Tibial nerve (tissue), 4 donors: ENCODE measurements at regions not wholly inside any gene's neighbourhood (a gene's known extent, or its start where the extent isn't known, plus 50 kb on each side); places are given as distances from the start of the nearest gene placed in this dataset.
A peak's percentile ranks its signal among the peaks of the same experiment; 100 is the strongest.

Experiments
- DNase-seq, 2 donors: peaks; one replicate each; pipeline ENCODE4 v3.0.0-alpha.2; 2019; ENCODE audit warnings: low spot score in 2 of 2
- H3K27ac ChIP-seq, 4 donors: fragments of 200-600 bp; sonication (generic) in 3 of 4; one replicate each; pipeline ENCODE4 v1.5.1; 2017 to 2019; ENCODE audit warnings: mild to moderate bottlenecking in 1 of 4
- H3K27me3 ChIP-seq, 2 donors: fragments of 200-600 bp; sonication (generic) in 1 of 2; one replicate each; pipeline versions ENCODE4 v1.5.1 to v1.6.0; 2017 to 2019
- H3K36me3 ChIP-seq, 3 donors: fragments of 200-600 bp; sonication (generic); one replicate each; pipeline ENCODE4 v1.5.1; 2018 to 2019
- H3K4me1 ChIP-seq, 4 donors: fragments of 200-600 bp; sonication (generic) in 3 of 4; one replicate each; pipeline ENCODE4 v1.5.1; 2017 to 2019
- H3K4me3 ChIP-seq, 4 donors: fragments of 200-600 bp; sonication (generic) in 3 of 4; one replicate each; pipeline ENCODE4 v1.5.1; 2017 to 2019; ENCODE audit warnings: mild to moderate bottlenecking in 1 of 4, moderate library complexity in 1 of 4
- H3K9me3 ChIP-seq, 4 donors: fragments of 200-600 bp; sonication (generic) in 3 of 4; one replicate each; pipeline ENCODE4 v1.5.1; 2017 to 2019
- EP300 ChIP-seq, 2 donors: sonication (generic); formaldehyde crosslinking; IDR thresholded peaks; one replicate each; pipeline ENCODE4 v1.6.1; 2017; ENCODE audit warnings: antibody characterized with exemption in 2 of 2, mild to moderate bottlenecking in 1 of 2
- POLR2A ChIP-seq, 2 donors: fragments of 450-650 bp; IDR thresholded peaks; one replicate each; pipeline ENCODE4 v1.6.1; 2017; ENCODE audit warnings: antibody characterized with exemption in 2 of 2, mild to moderate bottlenecking in 2 of 2, moderate library complexity in 2 of 2
- WGBS, 2 donors: methylation state at CpG; one replicate each; pipeline ENCODE4 v1.1.5; 2018; 5-methylcytosine and 5-hydroxymethylcytosine counted together
- TF ChIP-seq, protein P1 (sequence below), 5 experiments: fragments of 200-600 bp in 3 of 5; fragments of 450-650 bp in 2 of 5; sonication (generic) in 3 of 5; IDR thresholded peaks; one replicate each; pipeline ENCODE4 v1.5.1; 2016 to 2019; ENCODE audit warnings: antibody characterized with exemption in 5 of 5, mild to moderate bottlenecking in 3 of 5, moderate library complexity in 2 of 5

DNA sequence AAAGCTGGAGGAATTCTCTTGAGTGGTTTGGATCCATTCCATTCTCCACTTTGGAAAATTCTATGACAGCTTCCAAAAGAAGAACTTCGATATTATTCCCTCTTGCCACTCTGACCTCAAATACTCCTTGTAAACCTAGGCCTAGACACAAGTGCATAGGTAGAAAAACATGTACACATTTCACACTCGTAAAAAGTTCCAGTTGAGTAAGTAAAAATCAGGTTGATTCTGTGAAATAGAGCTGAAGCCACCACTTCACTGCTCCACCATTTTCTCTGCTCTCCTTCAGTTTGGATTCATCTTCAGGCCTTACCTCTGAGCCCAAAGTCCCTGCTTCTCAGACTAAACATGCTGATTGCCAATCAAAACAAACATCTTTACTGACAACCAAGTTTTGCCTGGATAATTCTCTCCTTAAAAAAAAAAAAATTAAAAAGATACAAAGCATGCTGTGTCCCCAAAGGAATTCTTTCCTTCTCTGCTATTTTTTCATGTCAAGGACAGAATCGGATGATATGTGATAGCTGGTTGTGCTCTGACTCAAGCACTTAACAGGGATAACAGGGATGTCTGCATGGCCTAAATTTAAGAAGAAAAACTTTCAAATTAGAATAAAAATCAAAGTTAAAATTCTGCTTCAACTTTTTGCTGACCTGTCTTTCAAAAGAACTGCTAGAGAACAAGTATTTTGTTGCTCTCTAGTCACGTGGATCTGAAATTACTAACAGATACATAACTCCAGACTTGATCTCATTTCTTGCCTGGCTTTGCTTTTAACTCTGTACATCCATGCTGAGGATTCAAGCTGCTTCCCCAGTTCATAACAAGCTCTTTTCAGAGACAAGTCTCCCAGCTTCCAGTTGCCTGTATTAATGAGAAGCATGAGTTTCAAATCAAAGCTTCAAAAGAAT is 420.9 kb upstream of the INTU start:
- Histone ChIP-seq H3K27ac (peak overlapping the region in 2 of 4 donors; percentile 38 to 56), H3K36me3 (no peaks in the 10 kb centered on the region), H3K9me3 (no peaks in the 10 kb centered on the region), H3K27me3 (no peaks in the 10 kb centered on the region), H3K4me3 (no peak overlapping the region), H3K4me1 (peaks cover 0 to 38% (median 7%) of the 10 kb centered on the region in 4 donors)
- 34 to 41% methylated on average over 4 of the region's 4 CpGs for WGBS, 2 donors
- no peak for DNase-seq
- TF ChIP-seq POLR2A (IDR thresholded peaks at IDR 0.05) (no peak), EP300 (IDR thresholded peaks at IDR 0.05) (no peak)
- TF ChIP-seq, protein P1, sequence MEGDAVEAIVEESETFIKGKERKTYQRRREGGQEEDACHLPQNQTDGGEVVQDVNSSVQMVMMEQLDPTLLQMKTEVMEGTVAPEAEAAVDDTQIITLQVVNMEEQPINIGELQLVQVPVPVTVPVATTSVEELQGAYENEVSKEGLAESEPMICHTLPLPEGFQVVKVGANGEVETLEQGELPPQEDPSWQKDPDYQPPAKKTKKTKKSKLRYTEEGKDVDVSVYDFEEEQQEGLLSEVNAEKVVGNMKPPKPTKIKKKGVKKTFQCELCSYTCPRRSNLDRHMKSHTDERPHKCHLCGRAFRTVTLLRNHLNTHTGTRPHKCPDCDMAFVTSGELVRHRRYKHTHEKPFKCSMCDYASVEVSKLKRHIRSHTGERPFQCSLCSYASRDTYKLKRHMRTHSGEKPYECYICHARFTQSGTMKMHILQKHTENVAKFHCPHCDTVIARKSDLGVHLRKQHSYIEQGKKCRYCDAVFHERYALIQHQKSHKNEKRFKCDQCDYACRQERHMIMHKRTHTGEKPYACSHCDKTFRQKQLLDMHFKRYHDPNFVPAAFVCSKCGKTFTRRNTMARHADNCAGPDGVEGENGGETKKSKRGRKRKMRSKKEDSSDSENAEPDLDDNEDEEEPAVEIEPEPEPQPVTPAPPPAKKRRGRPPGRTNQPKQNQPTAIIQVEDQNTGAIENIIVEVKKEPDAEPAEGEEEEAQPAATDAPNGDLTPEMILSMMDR (IDR thresholded peaks at IDR 0.05), result no peak

DNA sequence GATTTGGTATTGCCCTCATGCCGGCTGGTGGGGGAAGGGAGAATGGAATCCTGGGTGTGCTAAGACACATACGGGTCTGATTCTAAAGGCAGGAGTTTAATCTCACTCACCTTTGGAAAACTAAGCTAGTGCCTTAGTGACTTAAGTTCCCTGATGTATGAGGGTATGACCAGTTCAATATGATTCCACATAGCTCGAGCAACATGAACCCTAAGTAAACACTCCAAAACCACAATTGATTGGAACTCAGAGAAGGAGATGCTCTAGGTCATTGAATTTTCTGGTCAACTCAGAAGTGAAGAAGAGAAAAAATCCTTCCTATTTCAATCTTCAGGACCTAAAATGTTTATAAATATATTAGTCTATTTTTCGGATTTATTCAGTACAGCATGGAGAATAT is 420.1 kb upstream of the INTU start:
- no peak for TF ChIP-seq POLR2A (IDR thresholded peaks at IDR 0.05)
- TF ChIP-seq EP300 (IDR thresholded peaks at IDR 0.05), result no peak
- TF ChIP-seq, protein P1 (IDR thresholded peaks at IDR 0.05), result no peak
- Histone ChIP-seq H3K4me1 (peaks cover 0 to 38% (median 7%) of the 10 kb centered on the region in 4 donors), H3K4me3 (no peak overlapping the region), H3K27me3 (no peaks in the 10 kb centered on the region), H3K36me3 (no peaks in the 10 kb centered on the region), H3K9me3 (no peaks in the 10 kb centered on the region), H3K27ac (peak overlapping the region in 2 of 4 donors; percentile 20 to 56)
- DNase-seq, result no peak
- WGBS, 2 donors, result 62 to 65% methylated on average over 4 of the region's 4 CpGs

DNA sequence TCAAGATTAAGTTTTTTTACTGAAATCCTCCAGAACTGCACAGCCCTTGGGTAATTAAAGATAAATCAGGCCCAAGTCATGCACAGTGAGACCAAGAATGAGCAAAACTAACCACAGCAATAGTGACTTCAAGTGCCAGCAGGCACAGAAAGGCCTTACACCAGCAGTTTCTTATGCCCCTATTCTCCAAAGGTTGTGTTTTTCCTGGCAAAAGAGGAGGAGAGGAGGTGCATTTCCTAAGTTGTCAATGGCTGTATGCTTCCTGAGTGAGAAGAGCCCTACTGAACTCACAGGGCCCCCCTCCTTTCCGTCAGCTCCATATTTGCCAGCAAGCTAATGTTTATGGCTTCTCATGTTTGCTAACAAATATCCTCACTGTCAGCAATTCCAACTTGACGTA is 418.7 kb upstream of the INTU start:
- DNase-seq, result peak in 1 of 2 donors; percentile 17
- Histone ChIP-seq H3K4me1 (peaks cover 0 to 38% (median 7%) of the 10 kb centered on the region in 4 donors), H3K27me3 (no peaks in the 10 kb centered on the region), H3K36me3 (no peaks in the 10 kb centered on the region), H3K9me3 (no peaks in the 10 kb centered on the region), H3K4me3 (no peak overlapping the region), H3K27ac (no peak overlapping the region)
- TF ChIP-seq POLR2A (IDR thresholded peaks at IDR 0.05) (no peak), EP300 (IDR thresholded peaks at IDR 0.05) (peak in 1 of 2 donors; percentile 40)
- 38 to 45% methylated on average over 2 of the region's 2 CpGs for WGBS, 2 donors

DNA sequence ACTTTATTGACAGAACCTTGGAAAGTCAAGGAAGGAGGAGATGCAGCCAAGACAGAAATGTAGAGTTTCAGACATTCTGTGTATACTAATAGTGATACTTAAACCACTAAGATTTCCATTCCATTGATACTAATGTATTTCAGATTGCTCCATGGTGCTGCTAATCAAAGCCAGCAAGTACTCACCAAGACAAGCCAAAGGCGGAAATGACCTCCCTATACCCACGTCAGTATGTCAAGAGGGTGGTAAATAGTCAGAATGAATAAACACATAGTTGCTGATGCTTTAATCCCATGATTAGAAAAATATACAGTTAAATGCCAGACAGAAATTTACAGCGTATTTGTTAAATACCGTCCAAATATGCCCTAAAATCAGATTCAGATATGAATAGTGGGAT is 417.8 kb upstream of the INTU start:
- no peaks in the 10 kb centered on the region for H3K9me3 ChIP-seq
- no peaks in the 10 kb centered on the region for H3K36me3 ChIP-seq
- H3K4me1 ChIP-seq, result peaks cover 0 to 38% (median 7%) of the 10 kb centered on the region in 4 donors
- WGBS, 2 donors, result 81 to 83% methylated on average over 4 of the region's 4 CpGs
- H3K4me3 ChIP-seq, result no peak overlapping the region
- H3K27me3 ChIP-seq, result no peaks in the 10 kb centered on the region
- TF ChIP-seq POLR2A (IDR thresholded peaks at IDR 0.05), result no peak
- TF ChIP-seq, protein P1 (IDR thresholded peaks at IDR 0.05), result no peak
- TF ChIP-seq EP300 (IDR thresholded peaks at IDR 0.05), result no peak
- no peak for DNase-seq
- H3K27ac ChIP-seq, result no peak overlapping the region

DNA sequence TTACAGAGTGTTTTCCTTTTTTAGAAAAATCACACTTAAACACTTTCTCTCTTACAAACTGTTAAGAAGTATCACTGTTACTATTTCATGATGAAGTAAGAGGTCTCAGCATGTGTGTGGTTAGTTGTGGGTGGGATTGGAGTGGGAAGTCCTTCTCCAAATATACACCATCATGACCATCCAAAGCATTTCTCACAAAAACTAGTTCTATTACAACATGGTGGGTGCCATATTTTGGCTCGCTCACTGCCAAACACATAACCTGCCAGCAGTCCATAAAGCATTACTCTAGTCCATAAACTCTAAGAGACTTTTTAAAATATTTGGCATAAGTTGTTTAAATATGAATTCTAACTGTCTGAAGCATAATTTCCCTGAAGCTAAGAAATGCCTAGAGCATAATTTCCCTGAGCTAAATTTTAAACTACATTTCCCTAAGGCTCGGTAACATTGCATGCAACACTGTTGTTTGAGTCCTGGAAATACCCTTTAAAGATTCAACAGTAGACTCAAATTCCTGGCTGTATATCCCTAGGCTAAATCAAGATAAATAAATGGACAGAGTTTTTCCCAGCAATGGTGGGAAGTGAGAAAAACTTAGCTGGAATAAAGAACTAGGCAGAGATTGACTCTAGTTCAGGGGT is 415.0 kb upstream of the INTU start:
- H3K4me1 ChIP-seq, result peaks cover 0 to 13% (median 0%) of the 10 kb centered on the region in 4 donors
- no peaks in the 10 kb centered on the region for H3K36me3 ChIP-seq
- no peak overlapping the region for H3K27ac ChIP-seq
- H3K27me3 ChIP-seq, result no peaks in the 10 kb centered on the region
- TF ChIP-seq EP300 (IDR thresholded peaks at IDR 0.05) (no peak), POLR2A (IDR thresholded peaks at IDR 0.05) (no peak)
- TF ChIP-seq, protein P1 (IDR thresholded peaks at IDR 0.05), result no peak
- DNase-seq, result no peak
- WGBS, 2 donors, result 71 to 76% methylated on average over 2 of the region's 2 CpGs
- H3K9me3 ChIP-seq, result no peaks in the 10 kb centered on the region
- H3K4me3 ChIP-seq, result no peak overlapping the region
